ENCODE measurements at regions not wholly inside any gene's neighbourhood (a gene's known extent, or its start where the extent isn't known, plus 50 kb on each side); places are given as distances from the start of the nearest gene placed in this dataset.

DNA sequence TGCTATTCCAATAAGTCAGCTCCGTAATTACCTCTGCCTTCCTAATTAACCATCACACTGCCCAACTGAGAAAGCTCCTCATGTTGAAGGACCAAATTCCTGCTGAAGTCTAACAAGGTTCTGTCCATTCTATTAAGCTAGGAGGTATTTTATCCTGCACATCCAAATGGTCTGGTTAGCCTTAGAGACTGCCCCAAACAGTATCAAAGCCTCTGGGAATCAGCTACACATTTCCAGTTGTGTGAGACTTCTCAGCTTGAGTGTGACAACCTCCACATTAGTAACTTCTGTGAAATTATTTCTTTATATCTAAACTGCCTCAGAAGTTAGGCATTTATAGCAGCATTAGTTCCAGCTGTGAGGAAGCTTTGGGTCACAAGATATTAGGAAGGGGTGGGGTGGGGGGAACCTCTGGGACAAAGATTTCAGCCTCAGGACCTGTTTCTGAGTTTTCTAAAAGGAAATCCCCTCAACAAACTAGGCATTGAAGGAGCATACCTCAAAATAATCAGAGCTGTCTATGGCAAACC is 150.5 kb upstream of the DUSP10 start:
- no peak for DNase-seq

DNA sequence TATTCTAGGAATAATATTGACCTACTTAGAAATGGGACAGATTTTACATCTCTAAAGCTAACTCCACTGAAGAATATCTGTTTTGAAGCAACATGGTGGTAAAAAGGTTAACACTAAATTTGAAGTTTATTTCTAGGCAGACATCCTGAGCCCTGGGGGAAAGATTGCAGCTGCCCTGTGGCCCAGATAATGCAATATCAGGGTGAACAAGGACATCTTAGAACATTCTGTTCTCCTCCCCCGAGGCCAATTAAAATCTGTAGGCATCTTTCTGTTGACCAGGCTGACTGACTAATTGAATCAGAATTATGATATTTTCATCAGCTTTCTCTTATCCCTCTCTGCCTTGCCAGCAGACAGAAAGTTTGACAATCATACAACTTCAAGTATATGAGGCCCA is 149.8 kb upstream of the DUSP10 start:
- no peak for DNase-seq

DNA sequence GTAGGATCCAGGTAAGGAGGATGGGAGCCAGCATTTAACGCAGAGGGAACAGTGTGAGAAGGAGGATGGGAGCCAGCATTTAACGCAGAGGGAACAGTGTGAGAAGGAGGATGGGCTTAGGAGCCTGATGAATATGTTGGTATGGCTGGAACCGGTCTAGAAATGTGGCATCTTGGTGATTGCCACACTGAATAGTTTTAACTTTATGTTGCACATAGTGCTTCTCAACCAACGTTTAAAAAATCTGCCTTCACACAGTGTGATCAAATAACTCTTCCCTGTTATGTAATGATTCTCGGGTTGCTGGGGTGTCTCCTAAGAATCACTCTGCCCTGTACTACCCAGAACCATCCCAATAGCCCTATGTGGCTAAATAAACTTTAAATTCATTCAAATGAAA is 146.9 kb upstream of the DUSP10 start:
- DNase-seq = no peak

DNA sequence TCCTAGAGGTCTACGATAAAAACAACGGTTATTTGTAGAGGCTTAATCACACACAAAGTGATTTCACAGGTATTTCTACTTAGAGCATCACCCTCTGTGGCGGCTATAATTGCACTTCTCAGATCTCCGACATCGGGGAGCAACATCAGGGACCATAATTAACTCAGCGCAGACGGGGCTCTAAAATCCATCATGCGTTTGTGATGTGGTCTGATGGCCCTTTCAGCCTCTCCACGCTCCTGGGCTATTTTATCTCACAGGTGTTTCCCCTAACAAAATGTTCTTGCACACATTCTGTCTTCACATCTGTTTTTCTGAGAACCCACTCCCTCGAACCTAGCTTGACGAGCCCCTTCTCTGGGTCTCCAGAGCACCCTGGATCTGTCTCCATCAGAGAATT is 146.3 kb upstream of the DUSP10 start:
- DNase-seq = no peak

DNA sequence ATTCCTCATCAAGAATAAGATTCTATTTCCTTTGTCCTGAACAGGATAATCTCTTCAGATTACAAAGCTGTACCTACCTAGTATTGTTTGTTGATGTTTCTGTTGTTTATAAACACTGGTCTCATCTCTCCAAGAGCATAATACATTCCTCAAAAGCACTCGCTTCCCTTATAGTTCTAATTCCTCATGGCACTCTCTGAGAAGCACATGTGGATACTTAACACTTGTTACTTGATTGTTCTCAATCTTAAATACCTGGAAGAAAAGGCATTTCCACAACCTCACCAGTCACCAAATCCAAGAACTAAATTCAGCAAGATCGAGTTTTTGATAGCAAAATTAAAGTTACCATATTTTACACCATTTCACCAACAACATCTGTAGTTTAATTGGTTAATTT is 145.9 kb upstream of the DUSP10 start:
- no peak for DNase-seq

DNA sequence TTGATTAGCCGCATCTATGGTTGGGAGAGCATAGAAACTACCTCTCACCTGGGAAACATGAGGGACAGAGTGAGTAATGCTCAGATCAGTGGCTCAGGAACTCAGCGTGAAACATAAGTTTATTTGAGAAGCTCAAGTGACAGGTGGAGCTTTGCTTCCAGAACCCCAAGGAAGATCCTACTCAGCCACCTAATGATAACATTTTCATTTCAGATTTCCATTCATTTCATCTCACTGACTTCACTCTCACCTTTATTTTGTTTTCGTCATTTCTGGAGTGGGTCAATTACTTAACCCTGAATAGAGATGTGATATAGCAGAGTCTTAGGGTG is 145.5 kb upstream of the DUSP10 start:
- DNase-seq = no peak

DNA sequence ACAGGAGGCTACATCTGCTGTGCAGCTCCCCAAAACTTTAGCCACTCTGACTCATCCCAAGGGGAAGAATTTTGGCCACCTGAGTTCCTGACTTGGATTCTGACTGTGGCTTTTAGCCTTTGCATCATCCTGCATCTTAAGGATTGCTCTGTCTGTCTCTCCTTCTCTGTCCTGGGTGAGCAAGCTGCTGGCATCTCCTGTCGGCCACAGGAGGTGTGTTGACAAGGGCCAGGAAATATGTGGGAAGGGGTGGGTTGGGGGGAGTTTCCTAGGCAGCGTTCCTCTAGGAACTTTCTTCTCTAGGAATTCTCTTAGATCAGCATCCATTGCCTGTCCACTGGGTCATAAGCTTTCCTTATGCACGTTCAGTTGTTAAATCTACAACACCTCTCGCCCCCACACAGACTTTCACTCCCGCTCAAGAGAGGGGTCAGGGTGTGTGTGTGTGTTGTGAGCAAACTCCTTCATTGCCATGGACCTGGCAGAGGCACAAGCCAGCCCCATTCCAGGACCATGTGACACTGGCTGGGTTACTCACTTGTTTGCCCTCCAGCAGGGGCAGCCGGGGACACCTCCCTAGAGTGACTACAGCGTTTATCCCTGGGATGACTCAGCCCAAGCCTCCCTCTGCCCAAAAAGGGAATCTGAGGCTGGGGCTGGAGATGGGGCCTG is 145.0 kb upstream of the DUSP10 start:
- DNase-seq = no peak

DNA sequence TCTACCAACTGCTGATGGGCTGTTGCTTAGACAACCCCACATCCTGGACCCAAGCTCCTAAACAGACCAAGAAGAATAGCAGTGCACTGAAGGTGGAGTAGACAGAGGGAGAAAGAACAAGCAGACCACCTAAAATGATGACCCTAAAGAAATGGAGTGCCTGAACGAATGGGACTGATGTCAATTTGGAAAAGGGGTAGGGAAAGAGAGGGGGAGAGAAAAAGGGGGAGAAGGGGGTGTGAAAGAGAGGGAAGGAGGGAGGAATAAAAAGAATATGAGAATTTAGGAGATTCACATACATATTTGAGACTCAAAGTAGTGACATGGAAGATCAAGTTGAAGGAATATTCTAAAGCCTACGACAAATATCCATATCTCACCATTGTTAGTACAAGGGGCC is 144.4 kb upstream of the DUSP10 start:
- DNase-seq = no peak

DNA sequence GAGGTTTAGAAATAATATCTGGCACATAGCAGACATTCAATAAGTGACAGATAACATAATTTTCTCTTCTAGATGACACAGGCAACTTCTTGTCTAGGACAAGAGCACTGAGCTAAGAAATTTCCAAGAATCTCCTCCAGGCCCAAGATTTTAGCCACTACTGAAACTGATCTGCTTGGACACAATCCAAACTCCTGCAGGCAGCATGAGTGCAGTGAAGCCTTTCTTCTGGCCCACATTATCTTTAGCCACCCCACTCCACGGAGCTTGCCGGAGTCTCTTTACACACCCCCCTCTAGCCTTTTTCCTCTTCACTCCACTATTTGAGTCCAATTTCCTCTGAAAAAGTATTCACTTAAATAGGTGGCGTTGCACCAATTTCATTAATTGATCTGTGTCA is 142.9 kb upstream of the DUSP10 start:
- DNase-seq = no peak

DNA sequence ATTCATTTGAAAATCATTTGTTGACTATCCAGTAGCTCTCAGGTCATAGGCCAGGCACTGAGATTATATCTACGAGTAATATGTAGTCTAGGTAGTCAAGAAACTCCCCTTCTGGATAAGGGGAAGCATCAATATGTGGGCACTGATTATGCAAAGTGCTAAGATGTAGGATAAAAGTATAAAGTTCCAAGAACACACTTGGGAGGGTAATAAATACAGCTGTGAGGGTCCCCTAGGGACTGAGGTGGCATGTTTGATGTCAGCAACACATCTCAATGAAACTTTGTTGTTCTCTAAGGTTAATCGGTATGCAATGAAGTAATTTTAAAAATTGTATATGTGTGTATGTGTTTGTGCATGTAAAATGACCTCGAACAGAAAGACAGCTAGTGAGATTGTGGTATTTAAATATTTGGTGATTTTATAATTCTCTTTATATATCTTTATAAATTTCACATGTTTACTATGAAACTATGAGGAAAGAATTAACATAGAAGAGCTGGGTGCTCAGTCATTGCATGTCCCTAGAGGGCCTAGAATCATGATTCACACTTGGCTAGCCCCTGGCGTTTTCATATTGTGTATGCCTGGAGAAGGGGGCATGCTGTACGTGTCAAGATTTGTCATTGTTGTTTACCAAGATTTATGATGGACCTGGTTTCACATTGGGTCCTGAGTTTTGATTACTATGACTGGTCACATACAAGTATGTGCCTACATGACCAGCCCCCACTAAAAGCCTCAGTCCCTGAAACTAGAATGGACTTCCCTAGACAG is 140.1 kb upstream of the DUSP10 start:
- no peak for DNase-seq

DNA sequence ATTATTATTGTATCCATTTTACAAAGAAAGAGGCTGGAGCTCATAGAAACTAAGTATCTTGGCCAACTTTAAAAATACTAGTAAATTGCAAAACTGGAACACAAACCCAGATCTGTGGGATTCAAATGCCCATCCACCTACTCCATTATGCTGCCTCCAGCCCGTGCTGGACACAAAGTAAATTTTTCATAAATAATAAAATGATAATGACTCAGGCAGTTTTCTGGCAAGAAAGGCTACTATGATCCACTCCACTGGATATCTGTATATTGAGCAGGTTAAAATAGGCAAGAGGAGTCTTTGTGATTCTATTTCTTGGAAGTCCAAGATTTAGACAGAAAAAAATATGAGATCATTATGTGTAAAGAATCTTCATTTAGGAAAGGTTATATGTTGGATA is 138.3 kb upstream of the DUSP10 start:
- no peak for DNase-seq

DNA sequence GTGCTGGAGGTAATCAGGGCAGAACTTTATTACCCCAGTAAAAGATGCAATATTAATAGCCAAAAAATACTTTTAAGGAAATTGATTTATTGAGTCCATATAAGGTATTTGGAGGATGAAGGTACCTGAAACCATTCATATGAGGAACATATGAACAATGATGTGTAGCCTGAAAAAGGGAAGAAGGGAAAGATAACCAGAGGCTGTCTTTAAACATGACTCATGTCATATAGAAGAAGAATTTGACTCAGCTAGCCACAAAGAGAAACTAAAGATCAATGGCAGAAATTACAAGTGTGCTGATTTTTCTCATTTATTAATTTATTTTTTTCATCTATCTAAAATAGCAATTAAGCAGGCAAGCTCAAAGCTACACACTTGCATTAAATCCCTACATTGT is 136.2 kb upstream of the DUSP10 start:
- no peak for DNase-seq

DNA sequence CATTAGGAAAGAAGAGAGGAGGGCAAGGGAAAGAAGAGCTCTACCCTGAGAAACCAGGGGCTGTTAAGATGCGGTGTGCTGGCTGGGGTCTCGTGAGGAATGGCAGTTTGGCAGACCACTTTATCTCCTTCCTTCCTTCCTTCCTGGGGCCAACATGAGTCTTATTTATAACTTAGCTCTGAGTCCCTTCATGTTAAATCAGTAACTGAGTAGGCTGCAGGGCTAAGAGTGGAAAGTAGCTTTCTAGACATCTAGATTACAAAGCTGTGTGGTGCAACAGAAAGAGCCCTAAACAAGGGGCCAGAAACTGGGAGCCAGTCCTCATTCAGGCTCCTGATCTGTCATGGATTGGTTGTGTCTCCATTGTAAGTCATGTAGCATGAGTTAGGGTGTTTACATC is 135.4 kb upstream of the DUSP10 start:
- DNase-seq = peak; percentile 85

DNA sequence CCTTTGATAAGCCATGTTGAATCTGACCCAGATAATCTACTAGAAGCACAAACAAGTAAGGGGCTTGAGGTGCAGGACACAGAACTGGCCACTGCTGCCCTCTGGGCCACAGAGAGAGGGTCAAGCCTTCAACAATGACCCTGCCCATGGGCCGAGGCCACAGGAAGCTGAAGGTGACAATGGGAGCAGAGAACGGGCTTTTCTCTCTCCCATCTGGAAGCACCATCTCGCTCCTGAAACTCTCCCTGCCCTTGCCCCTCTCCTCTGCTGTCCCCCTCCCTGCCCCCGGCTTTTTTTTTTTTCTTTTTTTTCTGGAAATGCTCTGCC is 133.1 kb upstream of the DUSP10 start:
- DNase-seq = no peak

DNA sequence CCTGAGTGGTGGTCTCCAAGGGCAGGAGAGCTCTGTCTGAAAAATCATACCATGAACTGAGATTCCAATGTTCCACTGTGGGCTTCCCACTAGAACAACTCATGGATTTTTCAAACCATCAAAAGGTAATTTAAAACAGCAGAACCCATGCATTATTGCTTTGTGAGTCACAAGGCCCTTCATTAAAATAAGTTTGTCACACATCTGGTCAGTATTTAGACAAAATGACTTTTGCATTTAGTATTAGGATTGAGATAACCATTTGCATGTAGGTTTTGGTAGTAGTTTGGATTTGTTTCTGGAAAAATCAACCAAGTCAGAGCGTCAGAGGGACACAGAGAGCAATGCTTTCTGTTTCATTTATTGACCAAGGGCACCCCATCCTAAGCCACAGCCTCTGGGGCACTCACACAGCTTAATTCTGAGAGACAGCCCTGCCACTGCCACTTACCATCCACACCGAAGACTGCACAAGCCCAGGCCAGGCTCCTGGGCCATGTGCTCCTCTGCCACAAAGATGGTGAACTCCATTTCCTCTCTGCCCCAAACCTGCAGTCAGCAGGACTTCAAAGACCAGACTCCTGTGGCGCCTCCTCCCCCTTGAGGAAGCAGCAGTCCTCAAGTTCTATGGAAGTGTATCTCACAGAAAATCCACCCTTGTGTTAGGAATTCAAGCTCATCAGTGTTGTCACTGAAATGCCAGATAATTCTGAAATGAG is 132.6 kb upstream of the DUSP10 start:
- no peak for DNase-seq

DNA sequence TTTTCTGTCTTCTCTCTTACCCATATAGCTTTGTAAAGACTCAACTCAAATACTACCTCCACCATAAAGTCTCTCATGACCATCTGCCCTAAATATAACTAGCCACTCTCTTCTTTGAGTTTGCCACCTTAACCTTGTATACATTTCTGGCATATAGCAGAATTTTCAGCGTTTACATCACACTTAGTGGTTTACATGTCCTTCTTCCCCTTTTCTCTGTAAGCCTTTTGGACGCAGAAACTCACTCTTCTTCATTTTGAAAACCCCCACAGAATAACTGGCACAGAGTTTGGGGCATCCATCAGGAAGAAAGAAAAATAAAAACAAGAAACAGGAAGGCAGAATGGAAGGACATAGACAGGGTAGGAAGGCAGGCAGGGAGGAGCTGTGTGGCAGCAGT is 131.8 kb upstream of the DUSP10 start:
- DNase-seq = peak; percentile 44

DNA sequence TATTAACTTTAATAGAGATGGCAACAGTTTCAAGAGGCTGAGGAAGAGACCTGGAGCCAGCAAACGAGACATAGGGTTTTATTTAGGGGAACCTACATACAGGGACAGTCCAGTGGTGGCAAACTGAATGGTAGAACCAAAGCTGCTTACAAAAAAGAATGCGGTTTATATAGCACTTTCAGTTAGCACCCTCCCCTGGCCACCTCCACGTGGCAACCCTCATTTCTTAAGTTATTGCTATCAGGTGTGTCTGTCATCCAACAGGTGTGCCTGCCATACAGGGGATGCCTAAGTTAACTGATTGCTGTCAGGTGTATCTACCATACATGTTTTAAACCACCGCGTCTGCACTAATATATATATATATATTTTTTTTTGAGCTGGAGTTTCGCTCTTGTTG is 129.2 kb upstream of the DUSP10 start:
- no peak for DNase-seq

DNA sequence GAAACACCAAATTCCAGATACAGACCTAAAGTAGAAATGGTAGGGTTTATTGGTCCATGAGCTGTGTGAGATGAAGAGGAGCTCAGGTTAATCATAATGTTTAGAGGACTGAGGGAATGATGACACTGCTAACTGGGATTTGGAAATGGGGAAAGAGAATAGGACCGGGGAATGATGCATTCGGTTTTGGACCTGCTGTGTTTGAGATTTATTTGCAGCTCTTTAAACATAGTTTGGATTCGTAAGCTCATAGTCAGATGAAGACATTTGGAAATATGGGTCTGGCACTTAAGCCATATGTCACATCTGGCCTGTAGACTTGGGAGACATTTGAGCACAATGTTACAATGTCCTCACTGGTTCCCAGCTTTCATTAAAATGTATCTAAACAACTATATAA is 127.9 kb upstream of the DUSP10 start:
- no peak for DNase-seq

DNA sequence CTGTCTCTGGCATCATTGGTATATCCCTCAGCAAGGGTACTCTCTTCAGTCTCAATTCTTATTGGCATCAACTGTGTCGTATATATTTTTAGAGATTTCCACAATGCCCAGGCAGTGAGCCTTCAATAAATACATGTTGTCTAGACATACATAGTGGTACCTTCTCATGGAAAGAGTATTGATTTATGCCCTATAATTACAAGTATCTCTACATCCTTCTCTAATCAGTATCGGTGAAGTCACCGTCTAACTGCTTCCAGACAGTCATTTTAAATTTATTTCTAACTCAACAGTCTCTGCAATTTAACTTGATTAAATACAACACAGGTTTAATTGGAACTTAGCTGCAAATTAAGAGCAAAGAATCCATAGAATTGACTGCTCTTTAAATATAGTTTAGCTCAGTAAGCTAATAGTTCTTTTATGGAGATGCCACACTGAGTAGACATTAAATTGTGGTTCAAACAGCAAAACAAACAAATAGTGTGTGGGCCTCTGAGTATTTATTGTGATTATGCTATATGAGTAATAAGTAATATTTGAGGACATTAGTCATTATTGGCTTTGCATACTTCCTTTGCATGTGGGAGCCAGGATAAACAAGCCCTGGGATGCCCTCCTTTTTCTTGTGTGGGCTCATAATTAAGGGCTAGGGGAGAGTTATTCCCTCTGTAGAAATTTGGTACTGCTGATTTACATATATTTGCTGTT is 126.9 kb upstream of the DUSP10 start:
- DNase-seq = no peak

DNA sequence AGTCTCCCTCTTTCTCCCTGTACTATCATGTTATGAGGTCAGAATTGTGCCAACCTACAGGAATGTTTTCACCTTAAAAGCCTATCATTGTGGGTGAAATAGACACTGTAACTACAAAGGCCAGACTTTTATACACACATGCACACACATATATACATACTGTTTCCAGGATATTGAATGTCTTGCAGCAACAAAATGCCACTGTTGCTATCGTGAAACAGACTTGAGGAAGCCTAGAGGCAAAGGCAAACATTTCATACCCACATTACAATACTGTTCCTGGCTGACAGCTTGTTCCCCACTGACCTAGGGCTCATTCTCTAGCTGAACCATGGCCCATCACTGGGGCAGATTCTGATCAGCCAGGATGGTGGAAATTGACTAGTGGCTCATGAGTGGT is 125.1 kb upstream of the DUSP10 start:
- DNase-seq = no peak

DNA sequence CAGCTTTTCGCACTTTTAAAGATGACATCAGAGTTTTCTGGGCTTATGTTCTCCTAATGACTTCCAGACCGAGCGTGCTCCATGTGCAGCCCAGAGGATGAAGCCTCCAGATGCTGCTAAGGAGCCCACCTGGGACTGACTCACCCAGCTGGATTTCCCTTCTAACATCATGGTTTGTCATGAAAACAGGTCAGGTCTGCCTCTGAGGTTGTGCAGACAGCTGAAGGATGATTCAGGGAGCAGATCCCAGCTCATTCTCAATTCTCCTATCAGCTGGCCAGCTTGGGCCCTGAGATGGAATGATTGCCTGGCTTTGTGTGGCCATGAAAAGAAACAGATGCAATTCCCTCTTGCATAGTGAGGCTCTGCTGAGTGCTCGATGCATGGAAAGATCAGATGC is 123.9 kb upstream of the DUSP10 start:
- DNase-seq = no peak

DNA sequence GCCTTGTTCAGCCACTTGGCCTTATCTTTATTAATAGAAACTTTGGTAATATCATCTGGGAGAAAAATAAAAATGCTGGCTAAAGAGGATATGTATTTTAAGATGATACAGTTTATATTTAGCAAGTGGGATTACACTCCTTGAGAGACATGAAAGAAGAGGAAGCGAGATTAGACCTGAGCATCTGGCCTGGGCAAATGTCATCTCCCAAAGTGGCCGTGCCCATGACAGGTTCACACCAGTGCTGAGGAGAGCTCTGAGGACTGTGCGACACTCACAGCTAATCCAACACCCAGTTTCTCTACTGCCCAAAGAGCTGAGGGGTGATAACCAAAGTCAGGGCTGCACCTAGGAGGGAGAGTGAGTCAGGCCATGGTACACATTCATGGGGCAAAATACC is 121.7 kb upstream of the DUSP10 start:
- DNase-seq = no peak

DNA sequence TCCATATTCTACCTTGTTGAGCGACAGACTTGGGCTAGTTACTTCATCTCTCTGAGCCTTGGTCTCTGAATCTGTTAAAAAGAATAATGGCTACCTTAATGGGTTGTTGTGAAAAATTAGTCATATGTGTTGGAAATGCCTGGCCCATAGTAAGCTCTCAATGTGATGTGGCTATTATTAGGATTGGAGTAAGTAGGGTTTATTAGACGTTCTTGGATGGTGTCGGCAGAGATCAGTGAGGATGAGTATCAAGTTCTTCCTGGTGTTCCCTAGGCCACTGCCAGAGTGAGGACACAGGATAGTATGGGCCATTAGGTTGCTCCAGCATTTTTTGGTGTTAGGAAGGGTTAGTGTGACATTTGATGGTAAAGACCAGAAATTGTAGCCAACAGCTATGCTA is 121.1 kb upstream of the DUSP10 start:
- DNase-seq = no peak
